Breast epithelium (tissue), 3 donors: ENCODE measurements at regions not wholly inside any gene's neighbourhood (a gene's known extent, or its start where the extent isn't known, plus 50 kb on each side); places are given as distances from the start of the nearest gene placed in this dataset.

Source experiments
- CTCF ChIP-seq, 3 donors: fragments of 450-650 bp; IDR thresholded peaks; one replicate each; pipeline ENCODE4 v1.5.1; 2016 to 2017; ENCODE audit warnings: antibody characterized with exemption in 3 of 3, mild to moderate bottlenecking in 3 of 3, moderate library complexity in 3 of 3
- POLR2A ChIP-seq: fragments of 450-650 bp; IDR thresholded peaks from one replicate; pipeline ENCODE4 v1.6.1; 2016; ENCODE audit warnings: antibody characterized with exemption, mild to moderate bottlenecking, moderate library complexity

DNA sequence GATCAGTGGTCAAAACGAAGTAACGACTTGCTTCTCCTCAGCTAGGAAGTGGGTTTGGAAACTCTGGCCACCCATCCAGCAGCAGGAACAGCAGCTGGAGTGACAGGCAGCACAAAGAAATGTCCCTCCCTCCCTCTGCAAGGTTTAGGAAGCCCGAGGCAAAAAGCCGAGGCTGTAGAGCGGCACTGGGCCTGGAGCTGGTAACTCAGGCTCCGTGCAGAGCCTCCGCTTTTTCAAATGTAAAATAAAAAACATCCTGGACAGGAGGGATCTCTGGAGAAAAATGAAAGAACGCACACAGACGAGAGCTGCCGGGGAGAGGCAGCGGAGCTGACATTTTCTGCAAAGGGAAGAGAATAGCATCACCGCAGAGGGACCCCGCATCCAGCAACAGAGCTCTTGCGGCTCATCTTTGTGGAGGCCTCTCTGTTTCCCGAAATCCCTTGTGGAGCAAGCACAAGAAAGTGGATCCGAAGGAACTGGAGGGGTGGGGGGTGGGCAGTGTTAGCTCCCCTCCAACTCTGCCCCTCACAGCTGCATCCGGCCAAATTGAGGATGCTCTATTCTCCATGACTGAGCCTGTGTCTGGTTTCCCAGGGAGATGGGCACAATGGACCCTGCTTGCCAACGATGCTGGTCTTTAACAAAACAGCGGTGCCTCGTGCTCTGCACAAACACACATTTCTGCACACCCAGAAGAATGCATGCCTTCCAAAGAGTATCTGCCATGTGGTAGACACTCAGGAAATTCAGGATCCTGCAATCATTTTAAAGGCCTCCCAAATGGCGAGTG, 335.5 kb upstream of the ZFHX3 start:
- TF ChIP-seq POLR2A (no peak), CTCF (IDR thresholded peaks at IDR 0.05) (no peak)
